Neural progenitor cell (in vitro differentiated cells): ENCODE measurements at regions not wholly inside any gene's neighbourhood (a gene's known extent, or its start where the extent isn't known, plus 50 kb on each side); places are given as distances from the start of the nearest gene placed in this dataset.

Source experiments
- CTCF ChIP-seq: fragments of 200-600 bp; sonication (generic); IDR thresholded peaks from 2 replicates; pipeline ENCODE4 v1.5.1; 2017; ENCODE audit warnings: antibody characterized with exemption, mild to moderate bottlenecking
- EZH2 ChIP-seq: fragments of 200-600 bp; sonication (generic); IDR thresholded peaks from 2 replicates; pipeline ENCODE4 v1.6.1; 2017; ENCODE audit warnings: antibody characterized with exemption, mild to moderate bottlenecking, moderate library complexity
- EZH2phosphoT487 ChIP-seq: fragments of 200-600 bp; sonication (generic); IDR thresholded peaks from 2 replicates; pipeline ENCODE4 v1.6.1; 2017; ENCODE audit warnings: antibody characterized with exemption

DNA sequence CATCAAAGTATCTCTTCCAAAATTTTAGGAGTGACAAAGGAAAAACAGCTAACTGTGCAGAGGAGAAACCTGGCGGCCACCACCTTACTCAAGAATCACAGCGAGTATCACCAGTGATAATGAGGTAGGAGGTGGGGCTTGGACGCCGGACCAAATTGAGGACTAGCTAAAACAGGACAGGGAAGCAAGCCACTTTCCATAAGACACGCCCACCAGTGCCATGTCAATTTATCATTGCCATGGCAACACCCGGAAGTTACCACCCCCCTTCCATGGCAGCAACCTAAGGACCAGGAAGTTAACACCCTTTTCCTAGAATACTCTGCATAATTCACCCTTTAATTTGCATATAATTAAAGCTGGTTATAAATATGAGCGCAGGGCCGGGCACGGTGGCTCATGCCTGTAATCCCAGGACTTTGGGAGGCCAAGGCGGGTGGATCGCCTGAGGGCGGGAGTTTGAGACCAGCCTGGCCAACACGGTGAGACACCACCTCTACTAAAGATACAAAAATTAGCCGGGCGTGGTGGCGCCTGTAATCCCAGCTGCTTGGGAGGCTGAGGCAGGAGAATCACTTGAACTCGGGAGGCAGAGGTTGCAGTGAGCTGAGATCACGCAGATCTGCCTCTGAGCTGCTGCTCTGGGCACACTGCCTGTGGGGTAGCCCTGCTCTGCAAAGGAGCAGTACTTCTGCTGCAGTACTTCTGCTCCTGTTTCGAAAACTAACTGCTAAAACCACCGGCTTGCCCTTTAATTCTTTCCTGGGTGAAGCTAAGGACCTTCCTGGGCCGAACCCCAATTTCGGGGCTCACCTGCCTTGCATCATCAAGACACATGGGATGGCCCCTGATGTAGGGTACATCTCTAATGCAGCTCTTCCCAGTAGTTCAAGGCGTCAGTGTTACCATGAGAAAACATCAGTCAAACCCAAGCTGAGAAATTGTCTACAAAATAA lies 116.7 kb downstream of the HMX1 start:
- TF ChIP-seq CTCF, result no peak
- TF ChIP-seq EZH2, result no peak
- TF ChIP-seq EZH2phosphoT487, result no peak
